ENCODE measurements at regions not wholly inside any gene's neighbourhood (a gene's known extent, or its start where the extent isn't known, plus 50 kb on each side); places are given as distances from the start of the nearest gene placed in this dataset.

DNA sequence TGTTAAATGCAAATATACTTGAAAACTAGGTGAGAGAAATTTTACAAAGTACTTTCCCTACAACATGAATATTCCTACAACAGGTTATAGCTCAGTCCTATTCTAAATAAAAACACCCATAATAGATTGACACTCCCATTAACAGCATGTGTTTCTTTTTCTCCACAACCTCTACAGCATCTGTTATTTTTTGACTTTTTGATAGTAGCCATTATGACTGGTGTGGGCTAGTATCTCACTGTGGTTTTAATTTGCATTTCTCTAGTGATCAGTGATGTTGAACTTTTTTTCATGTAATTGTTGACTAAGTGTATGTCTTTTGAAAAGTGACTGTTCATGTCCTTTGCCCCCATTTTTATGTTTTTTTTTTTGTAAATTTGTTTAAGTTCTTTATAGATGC is 1506.1 kb upstream of the CDH9 start:
- TF ChIP-seq, protein P1, sequence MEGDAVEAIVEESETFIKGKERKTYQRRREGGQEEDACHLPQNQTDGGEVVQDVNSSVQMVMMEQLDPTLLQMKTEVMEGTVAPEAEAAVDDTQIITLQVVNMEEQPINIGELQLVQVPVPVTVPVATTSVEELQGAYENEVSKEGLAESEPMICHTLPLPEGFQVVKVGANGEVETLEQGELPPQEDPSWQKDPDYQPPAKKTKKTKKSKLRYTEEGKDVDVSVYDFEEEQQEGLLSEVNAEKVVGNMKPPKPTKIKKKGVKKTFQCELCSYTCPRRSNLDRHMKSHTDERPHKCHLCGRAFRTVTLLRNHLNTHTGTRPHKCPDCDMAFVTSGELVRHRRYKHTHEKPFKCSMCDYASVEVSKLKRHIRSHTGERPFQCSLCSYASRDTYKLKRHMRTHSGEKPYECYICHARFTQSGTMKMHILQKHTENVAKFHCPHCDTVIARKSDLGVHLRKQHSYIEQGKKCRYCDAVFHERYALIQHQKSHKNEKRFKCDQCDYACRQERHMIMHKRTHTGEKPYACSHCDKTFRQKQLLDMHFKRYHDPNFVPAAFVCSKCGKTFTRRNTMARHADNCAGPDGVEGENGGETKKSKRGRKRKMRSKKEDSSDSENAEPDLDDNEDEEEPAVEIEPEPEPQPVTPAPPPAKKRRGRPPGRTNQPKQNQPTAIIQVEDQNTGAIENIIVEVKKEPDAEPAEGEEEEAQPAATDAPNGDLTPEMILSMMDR (IDR thresholded peaks at IDR 0.05): no peak
- TF ChIP-seq EZH2 (IDR thresholded peaks at IDR 0.05): no peak
- TF ChIP-seq EZH2phosphoT487 (IDR thresholded peaks at IDR 0.05): no peak
